Peyer's patch (tissue), 4 donors: ENCODE measurements at regions not wholly inside any gene's neighbourhood (a gene's known extent, or its start where the extent isn't known, plus 50 kb on each side); places are given as distances from the start of the nearest gene placed in this dataset.

ENCODE experiments used
- DNase-seq, 3 donors: peaks; one replicate each; pipeline ENCODE4 v3.0.0-alpha.2; 2017 to 2019
- H3K27ac ChIP-seq, 4 donors: fragments of 200-600 bp; sonication (generic); one replicate each; pipeline ENCODE4 v1.5.1; 2016 to 2019
- H3K27me3 ChIP-seq, 2 donors: fragments of 200-600 bp; sonication (generic); one replicate each; pipeline ENCODE4 v1.5.1; 2019
- H3K36me3 ChIP-seq, 3 donors: fragments of 200-600 bp; sonication (generic); one replicate each; pipeline ENCODE4 v1.5.1; 2016 to 2019
- H3K4me1 ChIP-seq, 4 donors: fragments of 200-600 bp; sonication (generic); one replicate each; pipeline ENCODE4 v1.5.1; 2016 to 2019
- H3K4me3 ChIP-seq, 4 donors: fragments of 200-600 bp; sonication (generic); 1 replicate in 3 of 4; 2 replicates in 1 of 4; pipeline ENCODE4 v1.5.1; 2016 to 2019; ENCODE audit warnings: mild to moderate bottlenecking in 1 of 4
- H3K9me3 ChIP-seq, 4 donors: fragments of 200-600 bp; sonication (generic); one replicate each; pipeline ENCODE4 v1.5.1; 2016 to 2019; ENCODE audit warnings: mild to moderate bottlenecking in 1 of 4
- CTCF ChIP-seq, 6 experiments: fragments of 450-650 bp in 4 of 6; fragments of 200-600 bp in 2 of 6; sonication (generic) in 1 of 6; IDR thresholded peaks; one replicate each; pipeline ENCODE4 v1.5.1; 2017 to 2019; ENCODE audit warnings: antibody characterized with exemption in 6 of 6, mild to moderate bottlenecking in 3 of 6, moderate library complexity in 1 of 6
- POLR2A ChIP-seq, 2 donors: fragments of 450-650 bp; IDR thresholded peaks; one replicate each; pipeline ENCODE4 v1.5.1; 2017; ENCODE audit warnings: antibody characterized with exemption in 2 of 2, mild to moderate bottlenecking in 2 of 2, moderate library complexity in 2 of 2

- no peak for DNase-seq
- no peaks in the 10 kb centered on the region for H3K4me1 ChIP-seq
- no peak overlapping the region for H3K27ac ChIP-seq
- H3K4me3 ChIP-seq: no peak overlapping the region
- no peaks in the 10 kb centered on the region for H3K9me3 ChIP-seq
- no peaks in the 10 kb centered on the region for H3K27me3 ChIP-seq
- no peak for TF ChIP-seq POLR2A (IDR thresholded peaks at IDR 0.05)
- TF ChIP-seq CTCF (IDR thresholded peaks at IDR 0.05): no peak
- no peaks in the 10 kb centered on the region for H3K36me3 ChIP-seq
Measured at GRCh38 chr16:79543219-79543618, 57.3 kb downstream of the MAF start.

- Histone ChIP-seq H3K4me1 (no peaks in the 10 kb centered on the region), H3K27me3 (no peaks in the 10 kb centered on the region), H3K36me3 (no peaks in the 10 kb centered on the region), H3K4me3 (no peak overlapping the region), H3K9me3 (no peaks in the 10 kb centered on the region), H3K27ac (no peak overlapping the region)
- TF ChIP-seq POLR2A (IDR thresholded peaks at IDR 0.05): no peak
- no peak for TF ChIP-seq CTCF (IDR thresholded peaks at IDR 0.05)
- peak in 1 of 3 donors; percentile 48 for DNase-seq
Measured at GRCh38 chr16:79542237-79542774, 58.2 kb downstream of the MAF start.

- H3K9me3 ChIP-seq: no peaks in the 10 kb centered on the region
- no peaks in the 10 kb centered on the region for H3K27me3 ChIP-seq
- H3K36me3 ChIP-seq: no peaks in the 10 kb centered on the region
- H3K4me1 ChIP-seq: no peaks in the 10 kb centered on the region
- TF ChIP-seq CTCF (IDR thresholded peaks at IDR 0.05) (no peak), POLR2A (IDR thresholded peaks at IDR 0.05) (no peak)
- H3K4me3 ChIP-seq: no peak overlapping the region
- DNase-seq: no peak
- H3K27ac ChIP-seq: no peak overlapping the region
Measured at GRCh38 chr16:79540825-79541595, 59.5 kb downstream of the MAF start.

GRCh38 chr16:79537584-79537983, 63.0 kb downstream of the MAF start:
- DNase-seq: no peak
- Histone ChIP-seq H3K36me3 (no peaks in the 10 kb centered on the region), H3K4me1 (no peaks in the 10 kb centered on the region), H3K4me3 (no peak overlapping the region), H3K9me3 (no peaks in the 10 kb centered on the region), H3K27me3 (no peaks in the 10 kb centered on the region), H3K27ac (no peak overlapping the region)
- TF ChIP-seq POLR2A (IDR thresholded peaks at IDR 0.05): no peak
- no peak for TF ChIP-seq CTCF (IDR thresholded peaks at IDR 0.05)

- Histone ChIP-seq H3K9me3 (no peaks in the 10 kb centered on the region), H3K36me3 (no peaks in the 10 kb centered on the region), H3K27me3 (no peaks in the 10 kb centered on the region), H3K4me3 (no peak overlapping the region), H3K4me1 (no peaks in the 10 kb centered on the region), H3K27ac (no peak overlapping the region)
- no peak for TF ChIP-seq POLR2A (IDR thresholded peaks at IDR 0.05)
- no peak for TF ChIP-seq CTCF (IDR thresholded peaks at IDR 0.05)
- no peak for DNase-seq
Measured at GRCh38 chr16:79536958-79537357, 63.6 kb downstream of the MAF start.
